ENCODE measurements at regions not wholly inside any gene's neighbourhood (a gene's known extent, or its start where the extent isn't known, plus 50 kb on each side); places are given as distances from the start of the nearest gene placed in this dataset.

DNA sequence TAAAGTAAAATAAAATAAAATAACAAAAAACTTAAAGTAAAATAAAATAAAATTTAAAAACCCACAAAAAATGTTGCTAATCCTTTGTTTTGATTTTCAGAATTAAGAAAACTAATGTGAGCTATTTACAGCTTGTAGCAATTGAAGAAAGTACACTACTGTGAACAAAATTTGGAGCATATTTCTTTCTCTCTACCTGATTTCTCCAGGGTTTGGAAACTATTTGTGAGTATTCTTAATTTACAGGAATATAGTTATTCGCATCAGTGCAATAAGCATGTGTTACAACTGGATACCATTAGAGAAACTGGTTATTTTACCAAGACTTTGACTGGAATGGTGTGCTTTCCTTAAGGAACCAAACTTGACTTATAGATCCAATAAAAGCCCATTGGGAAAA lies 86.1 kb upstream of the CNOT2 start:
- DNase-seq: no peak

DNA sequence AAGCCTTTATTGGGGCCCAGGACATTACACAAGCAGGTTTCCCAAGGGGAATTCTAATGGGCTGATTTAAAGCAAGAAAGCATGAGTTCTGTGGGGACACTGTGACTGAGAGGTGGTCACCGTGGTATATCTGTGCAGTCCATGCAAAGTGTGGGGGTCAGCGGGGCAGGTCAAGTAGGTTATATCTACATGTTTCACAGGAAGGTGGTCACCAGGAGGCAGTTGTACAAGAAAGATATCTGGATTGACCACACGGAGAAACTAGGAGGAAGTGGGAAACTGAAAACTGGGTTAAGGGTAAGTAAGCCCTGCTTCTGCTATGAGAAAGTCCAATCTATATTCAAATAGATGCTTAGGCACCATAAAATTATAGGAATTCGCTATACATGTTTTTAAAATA lies 77.8 kb upstream of the CNOT2 start:
- no peak for DNase-seq

DNA sequence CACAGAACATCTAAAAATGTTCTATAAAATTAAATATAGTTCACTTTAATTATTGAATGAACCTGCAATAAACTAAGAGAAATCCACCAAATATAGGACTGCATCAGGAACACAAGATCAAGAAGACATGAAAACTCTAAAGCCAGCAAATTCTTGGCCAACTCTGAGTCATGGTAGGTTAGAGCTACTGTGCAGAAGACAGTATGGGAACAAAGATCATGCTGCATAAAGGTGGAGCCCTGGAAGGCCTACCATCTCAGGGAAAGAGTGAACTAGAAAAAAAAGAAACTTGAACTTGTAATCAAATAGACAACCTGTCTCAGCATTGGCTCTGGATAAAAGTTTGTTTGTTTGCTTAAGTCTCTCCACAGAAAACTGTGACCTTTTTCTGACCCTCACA lies 66.9 kb upstream of the CNOT2 start:
- no peak for DNase-seq

DNA sequence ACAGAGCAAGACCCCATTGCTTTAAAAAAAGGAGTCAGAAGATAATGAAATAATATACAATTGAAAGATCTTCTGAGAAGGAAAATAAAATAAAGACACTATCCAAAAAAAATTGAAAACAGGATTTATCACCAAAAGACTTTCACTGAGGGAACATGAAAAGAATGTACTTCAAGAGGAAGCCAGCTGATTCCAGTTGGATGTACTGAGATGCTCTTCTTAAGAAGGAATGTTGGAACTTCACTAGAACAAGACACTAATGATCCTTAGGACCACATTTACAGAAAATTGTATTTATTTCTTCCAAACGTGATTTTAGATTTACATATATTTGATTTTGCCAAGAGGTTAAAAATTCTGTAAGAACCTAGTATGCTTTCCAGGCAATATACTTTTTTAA lies 65.6 kb upstream of the CNOT2 start:
- DNase-seq: no peak

DNA sequence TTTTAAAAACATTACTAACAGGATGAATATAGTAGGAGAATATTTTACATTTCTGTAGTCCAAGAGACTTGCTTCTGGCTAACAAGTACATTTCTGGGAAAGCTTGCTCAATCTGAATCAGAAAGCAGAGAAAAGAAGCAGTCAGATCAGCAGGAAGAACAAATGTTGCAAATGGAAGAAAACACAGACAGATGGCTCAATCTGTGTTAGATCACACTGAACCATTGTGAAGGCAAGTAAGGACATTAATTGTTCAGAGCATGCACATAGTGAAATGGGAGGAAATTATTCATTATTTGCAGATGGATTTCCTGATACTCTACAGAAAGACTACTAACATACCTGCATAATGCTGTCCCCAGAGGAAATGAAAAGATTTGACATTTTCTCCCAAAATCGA lies 65.2 kb upstream of the CNOT2 start:
- DNase-seq: no peak

DNA sequence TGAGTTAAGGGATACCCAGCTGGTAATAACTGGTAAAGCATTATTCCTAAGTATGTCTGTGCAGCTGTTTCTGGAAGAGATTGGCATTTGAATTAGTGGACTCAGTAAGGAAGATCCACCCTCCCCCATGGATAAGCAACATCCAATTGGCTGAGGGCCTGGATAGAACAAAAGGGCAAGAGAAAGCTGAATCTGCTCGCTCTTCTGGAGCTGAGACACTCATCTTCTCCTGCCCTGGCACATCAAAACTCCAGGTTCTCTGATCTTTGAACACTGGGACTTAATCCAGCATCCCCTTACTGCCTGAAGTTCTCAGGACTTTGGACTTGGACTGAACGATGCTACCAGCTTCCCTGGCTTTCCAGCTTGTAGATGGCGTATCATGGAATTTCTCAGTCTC lies 63.1 kb upstream of the CNOT2 start:
- DNase-seq: no peak

DNA sequence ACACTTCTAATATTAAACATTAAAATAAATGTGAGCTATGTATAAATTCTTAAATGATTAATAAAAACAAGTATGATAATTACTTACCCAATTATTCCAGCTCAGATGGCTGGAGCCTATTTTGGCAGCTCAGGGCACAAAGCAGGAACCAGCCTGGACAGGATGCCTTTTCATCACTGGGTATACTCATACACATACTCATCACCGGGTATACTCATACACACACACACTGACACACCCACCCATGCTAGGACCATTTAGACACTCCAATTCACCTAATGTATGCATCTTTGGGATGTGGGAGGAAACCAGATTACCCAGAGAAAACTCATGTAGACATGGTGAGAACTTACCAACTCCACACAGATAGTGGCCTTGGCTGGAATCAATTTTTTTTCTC lies 57.9 kb upstream of the CNOT2 start:
- DNase-seq: no peak

DNA sequence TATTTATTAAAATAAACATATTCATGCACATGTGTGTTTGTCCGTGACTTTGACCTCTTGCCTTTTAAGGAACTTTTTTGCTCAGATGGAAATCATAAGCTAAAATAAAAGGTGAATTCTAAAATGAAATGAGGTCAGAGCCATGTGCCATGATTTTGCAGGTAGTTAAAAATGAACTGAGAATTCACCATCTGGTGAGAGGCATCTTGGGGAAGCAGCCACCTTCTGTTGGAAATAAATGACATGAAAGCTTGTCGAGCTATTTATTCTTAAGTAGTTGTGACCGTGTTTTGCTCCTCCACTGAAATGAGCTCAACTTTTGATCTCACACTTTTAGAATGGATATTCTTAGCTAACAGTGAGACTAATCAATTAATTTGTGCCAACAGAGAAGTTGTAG lies 56.8 kb upstream of the CNOT2 start:
- DNase-seq: no peak

DNA sequence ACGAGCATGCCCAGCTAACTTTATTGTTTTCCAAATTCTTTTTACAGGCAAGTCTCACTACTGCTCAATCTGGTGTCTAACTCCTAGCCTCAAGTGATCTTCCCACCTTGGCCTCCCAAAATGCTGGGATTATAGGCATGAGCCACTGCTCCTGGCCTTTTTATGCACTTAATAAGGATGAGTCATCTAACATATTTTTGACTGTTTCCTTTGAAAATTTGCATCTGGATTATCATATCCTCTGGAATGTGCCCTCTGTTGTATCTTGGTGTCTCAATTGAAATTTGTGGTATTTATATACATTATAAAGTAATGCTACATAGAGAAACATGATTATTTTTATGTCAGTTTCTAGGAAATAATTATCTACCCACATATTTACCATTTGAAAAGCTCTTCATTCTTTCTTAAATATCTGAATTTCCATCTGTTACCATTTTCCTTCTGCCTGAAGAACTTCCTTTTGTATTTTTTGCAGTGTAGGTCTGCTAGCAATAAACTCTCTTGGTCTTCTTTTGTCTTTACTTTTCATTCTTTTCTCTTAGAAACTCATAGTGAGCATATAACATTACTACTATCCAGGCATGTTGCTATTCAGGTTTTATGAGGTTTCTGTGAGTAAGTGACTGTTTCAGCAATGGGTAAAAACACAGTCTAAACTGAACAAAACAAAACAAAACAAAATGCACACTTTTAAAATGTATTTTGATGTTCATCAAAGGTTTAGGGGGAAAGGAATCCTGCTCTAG lies 52.8 kb upstream of the CNOT2 start:
- DNase-seq: no peak
